HG03469 (cell line): ENCODE measurements at regions not wholly inside any gene's neighbourhood (a gene's known extent, or its start where the extent isn't known, plus 50 kb on each side); places are given as distances from the start of the nearest gene placed in this dataset.

Experiments
- ATAC-seq: cut with Tn5 transposase; IDR thresholded peaks from one replicate; pipeline ENCODE4 v1.9.1; 2021; ENCODE audit warnings: mild to moderate bottlenecking, moderate library complexity, moderate number of reproducible peaks; ENCODE audit not compliant: unreplicated experiment

- no peak for ATAC-seq
Observed at GRCh38 chr3:82942041-82942440, 1180.6 kb upstream of the GBE1 start.

- ATAC-seq = no peak
Observed at GRCh38 chr3:82940124-82940523, 1178.7 kb upstream of the GBE1 start.

GRCh38 chr3:82939491-82940097, 1178.1 kb upstream of the GBE1 start:
- ATAC-seq = no peak

GRCh38 chr3:82938821-82939328, 1177.4 kb upstream of the GBE1 start:
- ATAC-seq = no peak

- ATAC-seq = no peak
Observed at GRCh38 chr3:82927309-82928253, 1166.1 kb upstream of the GBE1 start.

- ATAC-seq = no peak
Observed at GRCh38 chr3:82891028-82891427, 1129.6 kb upstream of the GBE1 start.

GRCh38 chr3:82883072-82883471, 1121.6 kb upstream of the GBE1 start:
- ATAC-seq = no peak

- ATAC-seq = no peak
Observed at GRCh38 chr3:82875401-82875800, 1114.0 kb upstream of the GBE1 start.

- no peak for ATAC-seq
Observed at GRCh38 chr3:82839871-82840270, 1078.4 kb upstream of the GBE1 start.

GRCh38 chr3:82834098-82834497, 1072.7 kb upstream of the GBE1 start:
- ATAC-seq = no peak

GRCh38 chr3:82824491-82824890, 1063.0 kb upstream of the GBE1 start:
- no peak for ATAC-seq

GRCh38 chr3:82816086-82816485, 1054.6 kb upstream of the GBE1 start:
- no peak for ATAC-seq

GRCh38 chr3:82815417-82816058, 1054.1 kb upstream of the GBE1 start:
- ATAC-seq = no peak

GRCh38 chr3:82814660-82815059, 1053.2 kb upstream of the GBE1 start:
- ATAC-seq = no peak

- ATAC-seq = no peak
Observed at GRCh38 chr3:82807781-82808180, 1046.3 kb upstream of the GBE1 start.

GRCh38 chr3:82802501-82802900, 1041.1 kb upstream of the GBE1 start:
- no peak for ATAC-seq

- no peak for ATAC-seq
Observed at GRCh38 chr3:82800248-82800647, 1038.8 kb upstream of the GBE1 start.

- ATAC-seq = no peak
Observed at GRCh38 chr3:82796765-82797164, 1035.3 kb upstream of the GBE1 start.

GRCh38 chr3:82791241-82791640, 1029.8 kb upstream of the GBE1 start:
- ATAC-seq = no peak

GRCh38 chr3:82790307-82791097, 1029.1 kb upstream of the GBE1 start:
- ATAC-seq = no peak

- no peak for ATAC-seq
Observed at GRCh38 chr3:82783194-82783593, 1021.7 kb upstream of the GBE1 start.
